ENCODE measurements at regions not wholly inside any gene's neighbourhood (a gene's known extent, or its start where the extent isn't known, plus 50 kb on each side); places are given as distances from the start of the nearest gene placed in this dataset.

DNA sequence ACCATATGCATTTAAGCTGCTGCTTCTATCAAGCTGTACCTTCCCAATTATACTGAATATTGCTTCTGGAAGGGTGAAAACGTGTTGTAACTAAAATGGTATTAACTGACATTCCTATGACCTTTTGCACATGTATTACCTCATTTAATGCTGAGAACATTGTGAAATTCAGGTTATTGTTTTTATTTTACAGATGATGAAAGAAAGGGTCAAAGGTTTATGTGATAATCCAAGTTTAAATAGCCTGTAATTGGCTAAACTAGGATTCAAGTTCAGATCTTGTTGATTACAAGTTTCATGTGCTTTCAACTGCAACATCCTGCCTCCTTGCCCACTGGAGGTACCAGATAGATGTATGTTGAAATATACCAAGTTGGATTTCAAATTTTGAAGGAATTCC, 433.3 kb upstream of the PRICKLE1 start:
- no peak overlapping the region for H3K4me3 Mint-ChIP-seq (ENCODE audit: unreplicated experiment)
- H3K27me3 Mint-ChIP-seq (ENCODE audit: low read depth, unreplicated experiment), result no peaks in the 10 kb centered on the region
- Histone ChIP-seq H3K4me3 (ENCODE audit: insufficient read depth, low read depth, low read length) (no peak overlapping the region), H3K27ac (ENCODE audit: low read depth, low read length) (no peak overlapping the region), H3K36me3 (ENCODE audit: insufficient read depth, low read length) (no peaks in the 10 kb centered on the region), H3K9me3 (ENCODE audit: insufficient read depth, low read depth, low read length) (no peaks in the 10 kb centered on the region), H2AFZ (ENCODE audit: low read depth, low read length) (no peak overlapping the region), H3K27me3 (ENCODE audit: insufficient read depth, low read length) (no peaks in the 10 kb centered on the region), H3K79me2 (ENCODE audit: insufficient read depth, low read length) (no peaks in the 10 kb centered on the region), H3K4me2 (ENCODE audit: low read length) (no peak overlapping the region), H4K20me1 (ENCODE audit: insufficient read depth, low read length) (no peaks in the 10 kb centered on the region), H3K4me1 (ENCODE audit: insufficient read depth, low read length) (no peaks in the 10 kb centered on the region), H3K9ac (ENCODE audit: low read length) (no peak overlapping the region)
- no peaks in the 10 kb centered on the region for H3K9me3 Mint-ChIP-seq (ENCODE audit: unreplicated experiment)
- TF ChIP-seq EZH2 (IDR thresholded peaks at IDR 0.05; ENCODE audit: insufficient read depth, low read length), result no peak
- TF ChIP-seq, protein P1, sequence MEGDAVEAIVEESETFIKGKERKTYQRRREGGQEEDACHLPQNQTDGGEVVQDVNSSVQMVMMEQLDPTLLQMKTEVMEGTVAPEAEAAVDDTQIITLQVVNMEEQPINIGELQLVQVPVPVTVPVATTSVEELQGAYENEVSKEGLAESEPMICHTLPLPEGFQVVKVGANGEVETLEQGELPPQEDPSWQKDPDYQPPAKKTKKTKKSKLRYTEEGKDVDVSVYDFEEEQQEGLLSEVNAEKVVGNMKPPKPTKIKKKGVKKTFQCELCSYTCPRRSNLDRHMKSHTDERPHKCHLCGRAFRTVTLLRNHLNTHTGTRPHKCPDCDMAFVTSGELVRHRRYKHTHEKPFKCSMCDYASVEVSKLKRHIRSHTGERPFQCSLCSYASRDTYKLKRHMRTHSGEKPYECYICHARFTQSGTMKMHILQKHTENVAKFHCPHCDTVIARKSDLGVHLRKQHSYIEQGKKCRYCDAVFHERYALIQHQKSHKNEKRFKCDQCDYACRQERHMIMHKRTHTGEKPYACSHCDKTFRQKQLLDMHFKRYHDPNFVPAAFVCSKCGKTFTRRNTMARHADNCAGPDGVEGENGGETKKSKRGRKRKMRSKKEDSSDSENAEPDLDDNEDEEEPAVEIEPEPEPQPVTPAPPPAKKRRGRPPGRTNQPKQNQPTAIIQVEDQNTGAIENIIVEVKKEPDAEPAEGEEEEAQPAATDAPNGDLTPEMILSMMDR (IDR thresholded peaks at IDR 0.05; ENCODE audit: insufficient read depth, low read depth, low read length), result no peak
- DNase-seq (ENCODE audit: low read depth), result no peak
- no peak for FAIRE-seq
- no peaks in the 10 kb centered on the region for H3K4me1 Mint-ChIP-seq (ENCODE audit: low read depth, unreplicated experiment)
- no peak overlapping the region for H3K27ac Mint-ChIP-seq (ENCODE audit: unreplicated experiment)
- H3K36me3 Mint-ChIP-seq (ENCODE audit: low read depth, unreplicated experiment), result no peaks in the 10 kb centered on the region

DNA sequence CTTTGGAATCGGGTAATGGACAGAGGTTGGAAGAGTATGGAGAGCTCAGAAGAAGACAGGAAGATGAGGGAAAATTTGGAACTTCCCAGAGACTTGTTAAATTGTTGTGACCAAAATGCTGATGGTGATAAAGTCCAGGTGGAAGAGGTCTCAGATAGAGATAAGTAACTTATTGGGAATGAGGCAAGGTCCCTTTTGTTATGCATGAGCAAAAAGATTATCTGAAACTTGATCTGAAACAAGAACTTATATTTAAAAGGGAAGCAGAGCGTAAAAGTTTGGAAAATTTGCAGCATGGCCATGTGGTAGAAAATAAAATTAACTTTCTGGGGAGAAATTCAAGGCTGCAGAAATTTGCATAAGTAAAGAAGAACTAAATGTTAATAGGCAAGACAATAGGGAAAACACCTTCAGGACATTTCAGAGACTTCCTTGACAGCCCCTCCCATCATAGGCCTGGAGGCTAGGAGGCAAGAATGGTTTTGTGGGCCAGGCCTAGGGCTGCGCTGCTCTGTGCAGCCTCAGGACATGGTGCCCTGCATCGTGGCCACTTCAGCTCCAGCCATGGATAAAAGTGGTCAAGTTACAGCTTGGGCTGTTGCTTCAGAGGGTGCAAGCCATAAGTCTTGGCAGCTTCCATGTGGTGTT, 425.7 kb upstream of the PRICKLE1 start:
- H3K27me3 Mint-ChIP-seq (ENCODE audit: low read depth, unreplicated experiment), result no peaks in the 10 kb centered on the region
- peaks cover 6% of the 10 kb centered on the region for H3K9me3 Mint-ChIP-seq (ENCODE audit: unreplicated experiment)
- TF ChIP-seq EZH2 (IDR thresholded peaks at IDR 0.05; ENCODE audit: insufficient read depth, low read length), result no peak
- TF ChIP-seq, protein P1 (IDR thresholded peaks at IDR 0.05; ENCODE audit: insufficient read depth, low read depth, low read length), result no peak
- H3K36me3 Mint-ChIP-seq (ENCODE audit: low read depth, unreplicated experiment), result peaks cover 6% of the 10 kb centered on the region
- no peak for DNase-seq (ENCODE audit: low read depth)
- no peaks in the 10 kb centered on the region for H3K36me3 ChIP-seq (ENCODE audit: insufficient read depth, low read length)
- H3K4me1 Mint-ChIP-seq (ENCODE audit: low read depth, unreplicated experiment), result no peaks in the 10 kb centered on the region
- no peak overlapping the region for H3K4me2 ChIP-seq (ENCODE audit: low read length)
- H3K9ac ChIP-seq (ENCODE audit: low read length), result no peak overlapping the region
- H3K4me1 ChIP-seq (ENCODE audit: insufficient read depth, low read length), result no peaks in the 10 kb centered on the region
- H2AFZ ChIP-seq (ENCODE audit: low read depth, low read length), result no peak overlapping the region
- H3K9me3 ChIP-seq (ENCODE audit: insufficient read depth, low read depth, low read length), result no peaks in the 10 kb centered on the region
- no peaks in the 10 kb centered on the region for H3K79me2 ChIP-seq (ENCODE audit: insufficient read depth, low read length)
- H3K4me3 Mint-ChIP-seq (ENCODE audit: unreplicated experiment), result no peak overlapping the region
- H3K27me3 ChIP-seq (ENCODE audit: insufficient read depth, low read length), result no peaks in the 10 kb centered on the region
- FAIRE-seq, result no peak
- no peaks in the 10 kb centered on the region for H4K20me1 ChIP-seq (ENCODE audit: insufficient read depth, low read length)
- H3K27ac ChIP-seq (ENCODE audit: low read depth, low read length), result no peak overlapping the region
- no peak overlapping the region for H3K4me3 ChIP-seq (ENCODE audit: insufficient read depth, low read depth, low read length)
- H3K27ac Mint-ChIP-seq (ENCODE audit: unreplicated experiment), result no peak overlapping the region

DNA sequence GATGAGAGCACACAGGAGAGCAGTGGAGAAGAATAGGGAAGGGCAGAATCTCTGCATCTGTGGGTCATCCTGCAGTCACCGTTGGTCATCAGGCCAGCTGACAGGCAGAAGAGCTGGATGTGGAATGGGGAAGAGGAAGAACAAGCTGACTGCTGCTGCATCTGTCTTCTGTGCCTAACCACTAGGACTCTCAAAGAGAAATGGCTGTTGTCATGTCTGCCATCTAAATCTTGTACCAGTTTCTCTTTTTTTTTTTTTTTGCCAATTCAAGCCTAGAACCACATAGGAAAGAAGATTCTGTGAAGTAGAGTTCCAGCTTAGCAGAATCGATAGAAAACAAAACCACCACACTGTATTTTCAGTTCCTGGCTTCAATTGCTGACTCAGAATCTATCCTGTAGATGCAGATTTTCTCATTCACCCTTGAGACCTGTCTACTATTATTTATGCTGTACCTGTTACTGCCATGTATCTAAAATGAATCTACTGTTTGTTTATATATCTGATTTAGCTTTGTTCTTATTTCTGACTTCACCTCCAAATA, 421.9 kb upstream of the PRICKLE1 start:
- H2AFZ ChIP-seq (ENCODE audit: low read depth, low read length), result no peak overlapping the region
- H3K9ac ChIP-seq (ENCODE audit: low read length), result no peak overlapping the region
- no peak for TF ChIP-seq EZH2 (IDR thresholded peaks at IDR 0.05; ENCODE audit: insufficient read depth, low read length)
- TF ChIP-seq, protein P1 (IDR thresholded peaks at IDR 0.05; ENCODE audit: insufficient read depth, low read depth, low read length), result no peak
- H4K20me1 ChIP-seq (ENCODE audit: insufficient read depth, low read length), result no peaks in the 10 kb centered on the region
- no peak overlapping the region for H3K27ac ChIP-seq (ENCODE audit: low read depth, low read length)
- FAIRE-seq (no peak), DNase-seq (ENCODE audit: low read depth) (no peak)
- H3K79me2 ChIP-seq (ENCODE audit: insufficient read depth, low read length), result no peaks in the 10 kb centered on the region
- peaks cover 4% of the 10 kb centered on the region for H3K4me1 Mint-ChIP-seq (ENCODE audit: low read depth, unreplicated experiment)
- peaks cover 6% of the 10 kb centered on the region for H3K9me3 Mint-ChIP-seq (ENCODE audit: unreplicated experiment)
- no peak overlapping the region for H3K4me3 Mint-ChIP-seq (ENCODE audit: unreplicated experiment)
- no peak overlapping the region for H3K4me3 ChIP-seq (ENCODE audit: insufficient read depth, low read depth, low read length)
- H3K27me3 Mint-ChIP-seq (ENCODE audit: low read depth, unreplicated experiment), result no peaks in the 10 kb centered on the region
- peaks cover 6% of the 10 kb centered on the region for H3K36me3 Mint-ChIP-seq (ENCODE audit: low read depth, unreplicated experiment)
- H3K4me2 ChIP-seq (ENCODE audit: low read length), result no peak overlapping the region
- H3K9me3 ChIP-seq (ENCODE audit: insufficient read depth, low read depth, low read length), result no peaks in the 10 kb centered on the region
- H3K4me1 ChIP-seq (ENCODE audit: insufficient read depth, low read length), result no peaks in the 10 kb centered on the region
- H3K27me3 ChIP-seq (ENCODE audit: insufficient read depth, low read length), result no peaks in the 10 kb centered on the region
- no peaks in the 10 kb centered on the region for H3K36me3 ChIP-seq (ENCODE audit: insufficient read depth, low read length)
- no peak overlapping the region for H3K27ac Mint-ChIP-seq (ENCODE audit: unreplicated experiment)
